ENCODE measurements at regions not wholly inside any gene's neighbourhood (a gene's known extent, or its start where the extent isn't known, plus 50 kb on each side); places are given as distances from the start of the nearest gene placed in this dataset.

DNA sequence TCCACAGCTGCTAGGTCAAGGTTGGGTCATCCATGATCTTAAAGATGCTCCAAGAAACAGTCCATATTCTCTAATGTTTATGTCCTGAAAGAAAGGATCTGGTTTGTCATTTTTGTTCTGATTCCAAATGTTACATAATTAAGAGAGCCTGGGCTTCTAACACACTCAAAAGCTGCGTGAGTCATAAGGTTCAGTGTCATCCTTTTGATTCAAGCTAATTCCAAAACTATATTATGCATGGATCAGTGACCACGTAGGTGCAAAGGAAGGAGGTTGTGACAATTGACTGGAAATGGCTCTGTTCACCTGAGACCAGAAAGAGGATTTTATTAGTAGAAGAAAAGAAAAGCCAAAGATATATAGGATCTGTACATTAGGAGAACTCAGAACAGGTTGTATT is 268.7 kb upstream of the GK2 start:
- TF ChIP-seq EZH2 (IDR thresholded peaks at IDR 0.05) (no peak), POLR2AphosphoS5 (IDR thresholded peaks at IDR 0.05; ENCODE audit: borderline replicate concordance, low read depth, low read length) (no peak), FOXP2 (optimal IDR thresholded peaks at IDR 0.05; ENCODE audit: control extremely low read depth, extremely low read length, insufficient read depth) (no peak)

All from SK-N-MC (cell line).